Neuronal stem cell (in vitro differentiated cells): ENCODE measurements at regions not wholly inside any gene's neighbourhood (a gene's known extent, or its start where the extent isn't known, plus 50 kb on each side); places are given as distances from the start of the nearest gene placed in this dataset.

Experiments
- DNase-seq: peaks from one replicate; pipeline ENCODE4 v3.0.0-alpha.2; 2013; ENCODE audit warnings: low spot score
- H2AFZ ChIP-seq: one replicate; pipeline ENCODE4 v1.6.1; 2013; ENCODE audit warnings: mild to moderate bottlenecking, low read length, inconsistent platforms
- H2AK5ac ChIP-seq: 2 replicates; pipeline ENCODE4 v1.6.1; 2013; ENCODE audit warnings: low read depth, mild to moderate bottlenecking, inconsistent platforms, low read length, moderate library complexity, mixed read lengths
- H2BK120ac ChIP-seq: 2 replicates; pipeline ENCODE4 v1.6.1; 2013; ENCODE audit warnings: low read depth, mild to moderate bottlenecking, inconsistent platforms, low read length, moderate library complexity, mixed read lengths
- H2BK12ac ChIP-seq: one replicate; pipeline ENCODE4 v1.6.1; 2013; ENCODE audit warnings: low read length, inconsistent platforms
- H2BK15ac ChIP-seq: 2 replicates; pipeline ENCODE4 v1.6.1; 2013; ENCODE audit warnings: mild to moderate bottlenecking, low read length, inconsistent platforms, mixed read lengths
- H2BK5ac ChIP-seq: one replicate; pipeline ENCODE4 v1.6.1; 2013; ENCODE audit warnings: inconsistent platforms, mild to moderate bottlenecking, low read length, moderate library complexity
- H3K14ac ChIP-seq: one replicate; pipeline ENCODE4 v1.6.1; 2013; ENCODE audit warnings: low read length, inconsistent platforms
- H3K18ac ChIP-seq: 2 replicates; pipeline ENCODE4 v1.6.1; 2013; ENCODE audit warnings: low read length, inconsistent platforms
- H3K23ac ChIP-seq: 2 replicates; pipeline ENCODE4 v1.6.1; 2013; ENCODE audit warnings: low read depth, mild to moderate bottlenecking, mixed read lengths, low read length, inconsistent platforms; ENCODE audit not compliant: poor library complexity
- H3K27ac ChIP-seq: replicated peaks from 3 replicates; pipeline ENCODE4 v1.5.1; 2013; ENCODE audit warnings: low read length, inconsistent platforms
- H3K27me3 ChIP-seq, 3 experiments: 2 replicates each; pipeline ENCODE4 v1.6.1; 2013; ENCODE audit warnings: low read length in 3 of 3, mild to moderate bottlenecking in 2 of 3, inconsistent platforms in 1 of 3, low read depth in 1 of 3, mixed read lengths in 1 of 3, moderate library complexity in 1 of 3; ENCODE audit not compliant: control insufficient read depth in 3 of 3, insufficient read depth in 3 of 3
- H3K36me3 ChIP-seq, 2 donors: replicated peaks in 1 of 2; 2 replicates each; pipeline ENCODE4 v1.6.1; 2013; ENCODE audit warnings: low read length in 2 of 2; ENCODE audit not compliant: control insufficient read depth in 2 of 2, insufficient read depth in 2 of 2
- H3K4ac ChIP-seq: 2 replicates; pipeline ENCODE4 v1.6.1; 2013; ENCODE audit warnings: inconsistent platforms, mild to moderate bottlenecking, low read length, moderate library complexity
- H3K4me1 ChIP-seq, 2 donors: 1 replicate in 1 of 2; 2 replicates in 1 of 2; pipeline ENCODE4 v1.6.1; 2013; ENCODE audit warnings: low read length in 2 of 2, low read depth in 1 of 2; ENCODE audit not compliant: control insufficient read depth in 2 of 2, insufficient read depth in 1 of 2
- H3K4me2 ChIP-seq: one replicate; pipeline ENCODE4 v1.6.1; 2013; ENCODE audit warnings: mild to moderate bottlenecking, low read length, inconsistent platforms; ENCODE audit not compliant: insufficient read depth, poor library complexity, severe bottlenecking
- H3K4me3 ChIP-seq, 2 donors: 2 replicates each; pipeline ENCODE4 v1.5.1; 2013; ENCODE audit warnings: low read length in 2 of 2, mild to moderate bottlenecking in 2 of 2, inconsistent platforms in 1 of 2, moderate library complexity in 1 of 2
- H3K79me1 ChIP-seq: one replicate; pipeline ENCODE4 v1.6.1; 2013; ENCODE audit warnings: low read depth, mild to moderate bottlenecking, inconsistent platforms, low read length, moderate library complexity
- H3K9ac ChIP-seq: one replicate; pipeline ENCODE4 v1.6.1; 2013; ENCODE audit warnings: mild to moderate bottlenecking, low read depth, low read length, inconsistent platforms; ENCODE audit not compliant: poor library complexity
- H3K9me3 ChIP-seq, 2 donors: replicated peaks in 1 of 2; 2 replicates each; pipeline versions ENCODE3 to v1.6.1; 2013; ENCODE audit warnings: low read length in 2 of 2, mild to moderate bottlenecking in 2 of 2, inconsistent platforms in 1 of 2, low read depth in 1 of 2, mixed read lengths in 1 of 2, moderate library complexity in 1 of 2; ENCODE audit not compliant: control insufficient read depth in 2 of 2, insufficient read depth in 1 of 2
- H4K8ac ChIP-seq: one replicate; pipeline ENCODE4 v1.6.1; 2013; ENCODE audit warnings: low read depth, mild to moderate bottlenecking, inconsistent platforms, low read length, moderate library complexity
- H4K91ac ChIP-seq: one replicate; pipeline ENCODE4 v1.6.1; 2013; ENCODE audit warnings: low read length, low read depth, mild to moderate bottlenecking, inconsistent platforms; ENCODE audit not compliant: poor library complexity
- WGBS, 2 donors: extraction: QIAGEN DNeasy Blood & Tissue Kit; methylation state at CpG; one replicate each; pipeline ENCODE4 v1.1.7; 2013; ENCODE audit warnings: missing lambda C conversion rate in 2 of 2, mixed read lengths in 1 of 2; ENCODE audit not compliant: insufficient read length in 2 of 2, insufficient replicate concordance in 1 of 2; ENCODE audit errors: extremely low coverage in 2 of 2; 5-methylcytosine and 5-hydroxymethylcytosine counted together

- no peaks in the 10 kb centered on the region for H3K79me1 ChIP-seq
- no peak overlapping the region for H2AK5ac ChIP-seq
- no peak overlapping the region for H3K4me2 ChIP-seq
- H2BK120ac ChIP-seq = no peak overlapping the region
- H3K4me3 ChIP-seq = no peak overlapping the region
- WGBS, 2 donors = no CpG with 5 or more reads among the region's 8 CpGs
- H3K14ac ChIP-seq = no peak overlapping the region
- no peak overlapping the region for H2BK5ac ChIP-seq
- no peak overlapping the region for H4K91ac ChIP-seq
- peak overlapping the region; percentile 39 for H2AFZ ChIP-seq
- H2BK12ac ChIP-seq = no peak overlapping the region
- no peak overlapping the region for H3K4ac ChIP-seq
- H3K36me3 ChIP-seq = no peaks in the 10 kb centered on the region
- peak overlapping the region; percentile 82 for H3K27ac ChIP-seq
- H3K9me3 ChIP-seq = peaks cover 0 to 28% of the 10 kb centered on the region in 2 donors
- peak; percentile 46 for DNase-seq
- H3K23ac ChIP-seq = no peak overlapping the region
- H3K4me1 ChIP-seq = peaks cover 8 to 27% of the 10 kb centered on the region in 2 donors
- no peak overlapping the region for H3K18ac ChIP-seq
- no peak overlapping the region for H4K8ac ChIP-seq
- H3K9ac ChIP-seq = no peak overlapping the region
- H2BK15ac ChIP-seq = no peak overlapping the region
- no peaks in the 10 kb centered on the region for H3K27me3 ChIP-seq
These were observed 402.8 kb downstream of the TXNL1 start for GRCh38 chr18:56235481-56236013.

GRCh38 chr18:56235071-56235470, 403.3 kb downstream of the TXNL1 start:
- no peak overlapping the region for H2BK5ac ChIP-seq
- H3K23ac ChIP-seq = no peak overlapping the region
- no peak overlapping the region for H3K4ac ChIP-seq
- no peak overlapping the region for H2BK15ac ChIP-seq
- peaks cover 8 to 27% of the 10 kb centered on the region in 2 donors for H3K4me1 ChIP-seq
- no peak overlapping the region for H3K4me2 ChIP-seq
- no peak overlapping the region for H3K9ac ChIP-seq
- H3K27ac ChIP-seq = peak overlapping the region; percentile 82
- no peak overlapping the region for H2BK12ac ChIP-seq
- peak; percentile 12 for DNase-seq
- no peak overlapping the region for H4K8ac ChIP-seq
- H3K9me3 ChIP-seq = peaks cover 0 to 29% of the 10 kb centered on the region in 2 donors
- no peak overlapping the region for H4K91ac ChIP-seq
- H3K14ac ChIP-seq = no peak overlapping the region
- no peak overlapping the region for H2AK5ac ChIP-seq
- no CpG with 5 or more reads among the region's 6 CpGs for WGBS, 2 donors
- H2AFZ ChIP-seq = peak overlapping the region; percentile 39
- no peak overlapping the region for H3K18ac ChIP-seq
- no peaks in the 10 kb centered on the region for H3K27me3 ChIP-seq
- no peaks in the 10 kb centered on the region for H3K36me3 ChIP-seq
- no peaks in the 10 kb centered on the region for H3K79me1 ChIP-seq
- H3K4me3 ChIP-seq = no peak overlapping the region
- H2BK120ac ChIP-seq = no peak overlapping the region

- Histone ChIP-seq H2AFZ (no peak overlapping the region), H3K9ac (no peak overlapping the region), H2BK15ac (no peak overlapping the region), H3K4me1 (peaks cover 8 to 27% of the 10 kb centered on the region in 2 donors), H2AK5ac (no peak overlapping the region), H2BK5ac (no peak overlapping the region), H3K4me3 (no peak overlapping the region), H3K23ac (no peak overlapping the region), H3K36me3 (no peaks in the 10 kb centered on the region), H3K27ac (no peak overlapping the region), H2BK12ac (no peak overlapping the region), H2BK120ac (no peak overlapping the region), H3K4me2 (no peak overlapping the region), H3K4ac (no peak overlapping the region), H3K27me3 (no peaks in the 10 kb centered on the region), H3K14ac (no peak overlapping the region), H4K91ac (no peak overlapping the region), H4K8ac (no peak overlapping the region), H3K79me1 (no peaks in the 10 kb centered on the region), H3K18ac (no peak overlapping the region), H3K9me3 (peaks cover 0 to 28% of the 10 kb centered on the region in 2 donors)
- DNase-seq = no peak
- no CpG with 5 or more reads among the region's 2 CpGs for WGBS, 2 donors
These were observed 404.8 kb downstream of the TXNL1 start for GRCh38 chr18:56233595-56233994.

- peaks cover 2 to 5% of the 10 kb centered on the region in 2 donors for H3K9me3 ChIP-seq
- H3K36me3 ChIP-seq = no peaks in the 10 kb centered on the region
- no peak overlapping the region for H3K4me3 ChIP-seq
- H3K23ac ChIP-seq = no peak overlapping the region
- H2BK12ac ChIP-seq = no peak overlapping the region
- no peak overlapping the region for H2AK5ac ChIP-seq
- H3K79me1 ChIP-seq = no peaks in the 10 kb centered on the region
- H3K9ac ChIP-seq = no peak overlapping the region
- H4K91ac ChIP-seq = no peak overlapping the region
- no peak overlapping the region for H4K8ac ChIP-seq
- H2BK5ac ChIP-seq = no peak overlapping the region
- no peak overlapping the region for H3K4me2 ChIP-seq
- H3K27ac ChIP-seq = no peak overlapping the region
- H2BK120ac ChIP-seq = no peak overlapping the region
- no CpG with 5 or more reads among the region's 5 CpGs for WGBS, 2 donors
- H3K14ac ChIP-seq = no peak overlapping the region
- H2BK15ac ChIP-seq = no peak overlapping the region
- no peak overlapping the region for H2AFZ ChIP-seq
- DNase-seq = no peak
- H3K4ac ChIP-seq = no peak overlapping the region
- H3K18ac ChIP-seq = no peak overlapping the region
- H3K4me1 ChIP-seq = peaks cover 2 to 5% of the 10 kb centered on the region in 2 donors
- H3K27me3 ChIP-seq = no peaks in the 10 kb centered on the region
These were observed 412.4 kb downstream of the TXNL1 start for GRCh38 chr18:56226025-56226424.
